OCI-LY7 (cell line): ENCODE measurements at regions not wholly inside any gene's neighbourhood (a gene's known extent, or its start where the extent isn't known, plus 50 kb on each side); places are given as distances from the start of the nearest gene placed in this dataset.

ENCODE experiments used
- BruUV-seq: library from RNA; stranded (reverse); fragments of 400-500 nt; replicated peaks from 2 replicates; lab custom pipeline; 2021; lab: Mats Ljungman, UMichigan
- CTCF ChIA-PET: fragments of 300-600 bp; sonication (Branson Sonifier 250); formaldehyde crosslinking; loops from one replicate; lab custom pipeline; 2022; ENCODE audit warnings: antibody characterized with exemption; ENCODE audit not compliant: unreplicated experiment; lab: Charles Lee
- POLR2A ChIA-PET: fragments of 300-600 bp; sonication (Branson Sonifier 250); formaldehyde crosslinking; loops from one replicate; lab custom pipeline; 2022; ENCODE audit warnings: antibody characterized with exemption; lab: Charles Lee
- DNase-seq: peaks from one replicate; pipeline ENCODE4 v3.0.0-alpha.2; 2015; ENCODE audit warnings: low spot score
- H2AFZ ChIP-seq: fragments of 200-600 bp; sonication (generic), shearing (Covaris generic); 2 replicates; pipeline ENCODE4 v1.6.1; 2014; ENCODE audit warnings: mild to moderate bottlenecking, antibody characterized with exemption, low read length, moderate library complexity
- H3K27ac ChIP-seq: fragments of 200-600 bp; sonication (generic); 2 replicates; pipeline ENCODE4 v1.5.1; 2014; ENCODE audit warnings: mixed run types, low read depth, mild to moderate bottlenecking, moderate library complexity, low read length, inconsistent platforms; ENCODE audit not compliant: poor library complexity, severe bottlenecking
- H3K36me3 ChIP-seq: fragments of 200-600 bp; sonication (generic); 2 replicates; pipeline ENCODE4 v1.6.1; 2014; ENCODE audit warnings: mild to moderate bottlenecking, antibody characterized with exemption, low read length, moderate library complexity, mixed read lengths; ENCODE audit not compliant: insufficient read depth
- H3K4me1 ChIP-seq: fragments of 200-600 bp; sonication (generic); 2 replicates; pipeline ENCODE4 v1.5.1; 2014; ENCODE audit warnings: mild to moderate bottlenecking, low read length; ENCODE audit not compliant: insufficient read depth, poor library complexity, severe bottlenecking
- H3K4me2 ChIP-seq: fragments of 200-600 bp; sonication (generic); 2 replicates; pipeline ENCODE4 v1.6.1; 2014; ENCODE audit warnings: mild to moderate bottlenecking, low read length
- H3K4me3 ChIP-seq: fragments of 200-600 bp; sonication (generic); 2 replicates; pipeline ENCODE4 v1.5.1; 2014; ENCODE audit warnings: mild to moderate bottlenecking, low read depth, low read length; ENCODE audit not compliant: poor library complexity, severe bottlenecking
- H3K79me2 ChIP-seq: fragments of 200-600 bp; sonication (generic); 2 replicates; pipeline ENCODE4 v1.6.1; 2016; ENCODE audit warnings: low read depth, mild to moderate bottlenecking, low read length, moderate library complexity, mixed read lengths; ENCODE audit not compliant: insufficient read depth
- H3K9me2 ChIP-seq: fragments of 200-600 bp; sonication (generic); 2 replicates; pipeline ENCODE4 v1.6.1; 2016; ENCODE audit warnings: mild to moderate bottlenecking, low read length, mixed read lengths; ENCODE audit not compliant: insufficient read depth
- H3K9me3 ChIP-seq: fragments of 200-600 bp; sonication (generic); 2 replicates; pipeline ENCODE4 v1.6.1; 2014; ENCODE audit warnings: mild to moderate bottlenecking, mixed run types, low read length, mixed read lengths
- H4K20me1 ChIP-seq: fragments of 200-600 bp; sonication (generic); 2 replicates; pipeline ENCODE4 v1.6.1; 2014; ENCODE audit warnings: mild to moderate bottlenecking, antibody characterized with exemption, low read length, moderate library complexity, mixed read lengths; ENCODE audit not compliant: insufficient read depth
- CTCF ChIP-seq: fragments of 200-600 bp; sonication (generic); conservative IDR thresholded peaks from 2 replicates; pipeline ENCODE4 v1.5.1; 2014; ENCODE audit warnings: mild to moderate bottlenecking, antibody characterized with exemption, low read length, moderate library complexity, mixed read lengths
- EZH2phosphoT487 ChIP-seq: fragments of 200-600 bp; sonication (generic); IDR thresholded peaks from 2 replicates; pipeline ENCODE4 v1.6.1; 2018; ENCODE audit warnings: low read depth, borderline replicate concordance, mild to moderate bottlenecking, mixed run types, antibody characterized with exemption, low read length, moderate library complexity, mixed read lengths
- intact Hi-C: fragments of 100-400 bp; cut with micrococcal nuclease; formaldehyde crosslinking; loops from one replicate; pipeline ENCODE4 v1.10.0; 2022; ENCODE audit not compliant: unreplicated experiment

DNA sequence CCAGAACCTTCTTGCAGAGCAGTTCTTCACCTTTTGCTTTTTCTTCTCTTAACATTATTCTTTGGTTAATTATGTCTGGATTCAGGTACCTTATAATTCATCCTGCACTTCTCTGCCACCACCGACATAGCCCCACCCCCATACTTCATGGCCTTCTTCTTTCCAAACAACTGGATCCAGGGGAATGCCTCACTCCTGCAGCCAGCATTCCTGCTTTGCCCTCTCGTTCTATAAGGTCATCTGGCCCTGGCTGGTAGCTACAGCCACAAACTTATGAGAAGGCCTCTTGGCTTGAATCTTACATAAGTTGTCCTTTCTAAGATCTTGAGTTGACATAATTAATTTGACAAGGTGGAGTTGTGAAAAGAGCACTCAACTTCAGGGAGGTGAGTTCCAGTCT, 84.1 kb upstream of the FRY start:
- no peak overlapping the region for H3K27ac ChIP-seq
- no peaks in the 10 kb centered on the region for H3K36me3 ChIP-seq
- TF ChIP-seq EZH2phosphoT487 (no peak), CTCF (no peak)
- BruUV-seq, result no TSS peak
- no peak overlapping the region for H3K4me3 ChIP-seq
- no peaks in the 10 kb centered on the region for H3K9me2 ChIP-seq
- intact Hi-C loops, result no loop called here
- no peaks in the 10 kb centered on the region for H4K20me1 ChIP-seq
- H3K4me2 ChIP-seq, result no peak overlapping the region
- CTCF ChIA-PET, result no interaction called here
- H3K79me2 ChIP-seq, result no peaks in the 10 kb centered on the region
- no peak for DNase-seq
- no peak overlapping the region for H2AFZ ChIP-seq
- H3K9me3 ChIP-seq, result no peaks in the 10 kb centered on the region
- no peaks in the 10 kb centered on the region for H3K4me1 ChIP-seq
- POLR2A ChIA-PET, result interaction anchor here (0.8 kb wide), 1 partner anchor 9 kb away, joined by 3 read pairs; no protein-coding TSS in a partner anchor

- H3K4me3 ChIP-seq, result no peak overlapping the region
- TF ChIP-seq CTCF (no peak), EZH2phosphoT487 (no peak)
- no peak for DNase-seq
- no peaks in the 10 kb centered on the region for H3K36me3 ChIP-seq
- H3K79me2 ChIP-seq, result no peaks in the 10 kb centered on the region
- H3K4me2 ChIP-seq, result no peak overlapping the region
- H2AFZ ChIP-seq, result no peak overlapping the region
- ChIA-PET POLR2A (no interaction called here), CTCF (no interaction called here)
- H4K20me1 ChIP-seq, result no peaks in the 10 kb centered on the region
- no peak overlapping the region for H3K27ac ChIP-seq
- H3K9me2 ChIP-seq, result no peaks in the 10 kb centered on the region
- H3K9me3 ChIP-seq, result no peaks in the 10 kb centered on the region
- H3K4me1 ChIP-seq, result no peaks in the 10 kb centered on the region
- BruUV-seq, result no TSS peak
- intact Hi-C loops, result no loop called here
These were observed 82.1 kb upstream of the FRY start for GRCh38 chr13:31949486-31949885.

DNA sequence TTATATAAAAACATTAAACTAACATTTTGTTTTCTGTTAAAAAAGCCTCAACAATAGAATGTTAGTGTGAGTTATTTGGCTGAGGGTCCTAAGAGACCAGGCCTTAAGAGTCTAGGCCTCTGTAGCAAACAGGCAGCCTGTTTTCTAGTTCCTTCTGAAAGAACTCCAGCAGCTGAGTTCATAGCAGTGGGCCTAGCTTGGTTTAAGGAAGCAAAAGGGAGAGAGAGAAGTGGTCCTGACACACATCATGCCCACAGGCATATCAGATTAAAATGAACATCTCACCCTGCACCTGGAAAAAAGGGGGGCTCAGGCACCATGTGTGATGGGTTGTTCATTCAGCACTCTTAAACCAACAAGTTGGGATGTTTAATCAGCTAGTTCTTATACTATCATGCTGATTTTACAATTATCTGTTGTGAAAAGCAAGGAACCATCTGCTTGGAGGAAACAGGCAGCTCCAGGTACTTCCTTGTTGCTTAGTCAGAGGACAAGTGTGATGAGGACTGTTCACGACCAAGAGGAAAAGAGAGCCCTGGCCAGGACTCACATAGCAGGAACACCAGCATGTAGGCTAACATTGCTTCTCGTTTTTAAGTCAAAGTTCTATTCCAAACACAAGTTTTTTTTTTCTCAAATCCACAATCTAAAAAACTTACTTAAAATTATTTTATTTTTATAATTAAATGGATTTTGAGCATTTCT, 81.3 kb upstream of the FRY start:
- Histone ChIP-seq H3K36me3 (no peaks in the 10 kb centered on the region), H3K4me2 (no peak overlapping the region), H3K79me2 (no peaks in the 10 kb centered on the region), H3K9me3 (no peaks in the 10 kb centered on the region), H4K20me1 (no peaks in the 10 kb centered on the region), H3K9me2 (no peaks in the 10 kb centered on the region), H3K27ac (no peak overlapping the region), H3K4me3 (no peak overlapping the region), H2AFZ (no peak overlapping the region), H3K4me1 (no peaks in the 10 kb centered on the region)
- TF ChIP-seq CTCF (no peak), EZH2phosphoT487 (no peak)
- intact Hi-C loops, result no loop called here
- no TSS peak for BruUV-seq
- POLR2A ChIA-PET, result interaction anchor here (0.6 kb wide), 1 partner anchor 16 kb away, joined by 3 read pairs; no protein-coding TSS in a partner anchor
- DNase-seq, result no peak
- CTCF ChIA-PET, result no interaction called here
